Activated CD8-positive, alpha-beta T cell treated with anti-CD3 and anti-CD28 coated beads for 36 hours (primary cell): ENCODE measurements at regions not wholly inside any gene's neighbourhood (a gene's known extent, or its start where the extent isn't known, plus 50 kb on each side); places are given as distances from the start of the nearest gene placed in this dataset.

Experiments used
- ATAC-seq: fragments of 200-7000 bp; cut with Tn5 transposase; one replicate; pipeline ENCODE4 v1.10.0; 2021; ENCODE audit warnings: mild to moderate bottlenecking, moderate library complexity
- CTCF ChIA-PET: fragments of 350-600 bp; sonication (Branson Sonifier 250); formaldehyde crosslinking; loops from one replicate; lab custom pipeline; 2021; ENCODE audit warnings: antibody characterized with exemption; lab: Charles Lee
- POLR2A ChIA-PET: fragments of 350-600 bp; sonication (Branson Sonifier 250); formaldehyde crosslinking; loops from one replicate; lab custom pipeline; 2021; ENCODE audit warnings: antibody characterized with exemption; lab: Charles Lee
- DNase-seq: peaks from one replicate; pipeline ENCODE4 v3.0.0-alpha.2; 2020
- H3K27ac Mint-ChIP-seq: one replicate; pipeline ENCODE4 v1.8.0; 2021; ENCODE audit warnings: mild to moderate bottlenecking, mixed read lengths
- H3K27me3 Mint-ChIP-seq: one replicate; pipeline ENCODE4 v1.8.0; 2021; ENCODE audit warnings: mixed read lengths
- H3K36me3 Mint-ChIP-seq: one replicate; pipeline ENCODE4 v1.8.0; 2021; ENCODE audit warnings: low read depth, mixed read lengths
- H3K4me1 Mint-ChIP-seq: one replicate; pipeline ENCODE4 v1.8.0; 2021; ENCODE audit warnings: low read depth, mixed read lengths
- H3K4me3 Mint-ChIP-seq: one replicate; pipeline ENCODE4 v1.8.0; 2021; ENCODE audit warnings: mild to moderate bottlenecking, moderate library complexity, mixed read lengths
- H3K9me3 Mint-ChIP-seq: one replicate; pipeline ENCODE4 v1.8.0; 2021; ENCODE audit warnings: mixed read lengths
- intact Hi-C: fragments of 100-400 bp; cut with micrococcal nuclease; formaldehyde crosslinking; loops from one replicate; pipeline ENCODE4 v1.10.0; 2022
- TF ChIP-seq, protein P1 (sequence below): fragments of 200-600 bp; IDR thresholded peaks from one replicate; pipeline ENCODE4 v1.8.0; 2022; ENCODE audit warnings: antibody characterized with exemption, mild to moderate bottlenecking

DNA sequence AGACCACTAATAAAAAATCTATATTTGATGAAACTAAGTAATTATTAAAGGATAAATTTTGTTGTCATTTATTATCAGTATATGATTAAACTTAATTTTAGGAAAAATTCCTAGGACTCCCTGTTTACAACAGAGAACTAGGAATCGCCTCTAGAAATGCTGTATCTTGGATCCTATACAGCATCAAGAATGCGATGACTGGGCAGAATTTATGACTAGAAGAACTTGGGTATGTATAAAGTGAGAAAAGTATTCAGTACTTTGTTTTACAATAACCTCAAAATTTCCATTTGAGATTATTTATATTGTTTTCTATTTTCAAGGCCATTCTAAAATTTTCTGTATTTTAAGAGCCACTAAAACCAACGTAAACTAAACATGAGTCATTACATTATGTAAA, 82.3 kb upstream of the AGTR1 start:
- TF ChIP-seq, protein P1, sequence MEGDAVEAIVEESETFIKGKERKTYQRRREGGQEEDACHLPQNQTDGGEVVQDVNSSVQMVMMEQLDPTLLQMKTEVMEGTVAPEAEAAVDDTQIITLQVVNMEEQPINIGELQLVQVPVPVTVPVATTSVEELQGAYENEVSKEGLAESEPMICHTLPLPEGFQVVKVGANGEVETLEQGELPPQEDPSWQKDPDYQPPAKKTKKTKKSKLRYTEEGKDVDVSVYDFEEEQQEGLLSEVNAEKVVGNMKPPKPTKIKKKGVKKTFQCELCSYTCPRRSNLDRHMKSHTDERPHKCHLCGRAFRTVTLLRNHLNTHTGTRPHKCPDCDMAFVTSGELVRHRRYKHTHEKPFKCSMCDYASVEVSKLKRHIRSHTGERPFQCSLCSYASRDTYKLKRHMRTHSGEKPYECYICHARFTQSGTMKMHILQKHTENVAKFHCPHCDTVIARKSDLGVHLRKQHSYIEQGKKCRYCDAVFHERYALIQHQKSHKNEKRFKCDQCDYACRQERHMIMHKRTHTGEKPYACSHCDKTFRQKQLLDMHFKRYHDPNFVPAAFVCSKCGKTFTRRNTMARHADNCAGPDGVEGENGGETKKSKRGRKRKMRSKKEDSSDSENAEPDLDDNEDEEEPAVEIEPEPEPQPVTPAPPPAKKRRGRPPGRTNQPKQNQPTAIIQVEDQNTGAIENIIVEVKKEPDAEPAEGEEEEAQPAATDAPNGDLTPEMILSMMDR, result no peak
- Mint-ChIP-seq H3K9me3 (no peaks in the 10 kb centered on the region), H3K27ac (no peak overlapping the region), H3K4me1 (no peaks in the 10 kb centered on the region), H3K36me3 (no peaks in the 10 kb centered on the region), H3K4me3 (no peak overlapping the region), H3K27me3 (no peaks in the 10 kb centered on the region)
- POLR2A ChIA-PET, result no interaction called here
- CTCF ChIA-PET, result no interaction called here
- DNase-seq (no peak), ATAC-seq (no peak)
- intact Hi-C loops, result no loop called here

DNA sequence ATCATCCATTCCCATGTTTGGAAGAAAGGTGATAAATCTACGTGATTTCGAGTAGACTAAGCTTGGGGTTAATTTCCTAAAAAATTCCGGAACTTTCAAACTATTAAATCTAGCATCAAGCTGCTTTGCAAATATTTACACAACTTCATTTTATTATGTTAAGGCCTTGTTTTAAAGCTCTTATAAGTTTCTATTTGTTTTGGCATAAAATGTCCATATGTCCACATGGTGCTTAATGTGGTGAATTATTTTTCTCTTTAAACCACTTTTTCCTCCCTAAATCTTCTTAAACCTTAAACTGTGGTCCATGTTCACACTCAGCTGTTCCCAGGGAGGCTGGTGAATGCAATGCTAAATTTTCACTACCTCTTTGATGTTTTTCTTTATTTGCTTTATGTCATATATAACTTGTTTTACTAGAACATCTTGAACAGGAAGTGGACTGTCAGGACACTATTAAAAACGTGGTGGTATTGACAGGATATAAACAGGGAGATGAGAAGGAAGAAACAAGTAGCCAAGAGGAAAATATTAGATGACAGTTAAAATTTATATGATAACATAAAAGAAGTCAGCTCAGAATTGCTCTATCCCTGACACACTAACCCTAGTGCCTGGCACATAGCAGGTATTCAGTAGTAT, 72.5 kb upstream of the AGTR1 start:
- POLR2A ChIA-PET, result no interaction called here
- no peak overlapping the region for H3K27ac Mint-ChIP-seq
- no peaks in the 10 kb centered on the region for H3K27me3 Mint-ChIP-seq
- no peak for ATAC-seq
- H3K36me3 Mint-ChIP-seq, result no peaks in the 10 kb centered on the region
- no peak for DNase-seq
- intact Hi-C loops, result no loop called here
- H3K9me3 Mint-ChIP-seq, result peaks cover 11% of the 10 kb centered on the region
- TF ChIP-seq, protein P1, result no peak
- H3K4me1 Mint-ChIP-seq, result no peaks in the 10 kb centered on the region
- no peak overlapping the region for H3K4me3 Mint-ChIP-seq
- CTCF ChIA-PET, result no interaction called here

- Mint-ChIP-seq H3K27ac (no peak overlapping the region), H3K4me3 (no peak overlapping the region), H3K27me3 (no peaks in the 10 kb centered on the region), H3K9me3 (peaks cover 11% of the 10 kb centered on the region), H3K4me1 (no peaks in the 10 kb centered on the region), H3K36me3 (no peaks in the 10 kb centered on the region)
- DNase-seq (no peak), ATAC-seq (no peak)
- TF ChIP-seq, protein P1, result no peak
- intact Hi-C loops, result no loop called here
- CTCF ChIA-PET, result no interaction called here
- POLR2A ChIA-PET, result no interaction called here
Observed at GRCh38 chr3:148625991-148626390, 71.7 kb upstream of the AGTR1 start.

DNA sequence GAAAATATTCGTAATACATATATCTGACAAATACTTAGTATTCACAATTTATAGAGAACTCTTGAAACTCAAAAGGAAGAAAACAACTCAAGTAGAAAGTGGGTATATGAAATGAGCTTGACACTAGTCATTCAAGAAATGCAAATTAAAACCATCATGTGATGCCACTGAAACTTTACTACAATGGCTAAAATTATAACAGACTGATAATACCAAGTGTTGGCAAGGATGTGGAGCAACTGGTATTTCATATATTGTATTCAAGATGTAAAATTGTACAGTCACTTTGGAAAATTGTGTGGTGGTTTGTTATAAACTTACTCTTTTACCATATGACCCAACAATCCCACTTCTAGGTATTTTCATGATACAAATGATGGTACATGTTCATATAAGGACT, 68.7 kb upstream of the AGTR1 start:
- H3K4me3 Mint-ChIP-seq, result no peak overlapping the region
- TF ChIP-seq, protein P1, result no peak
- no peaks in the 10 kb centered on the region for H3K4me1 Mint-ChIP-seq
- no peaks in the 10 kb centered on the region for H3K36me3 Mint-ChIP-seq
- POLR2A ChIA-PET, result no interaction called here
- CTCF ChIA-PET, result no interaction called here
- ATAC-seq (no peak), DNase-seq (no peak)
- peaks cover 14% of the 10 kb centered on the region for H3K9me3 Mint-ChIP-seq
- H3K27ac Mint-ChIP-seq, result no peak overlapping the region
- H3K27me3 Mint-ChIP-seq, result no peaks in the 10 kb centered on the region
- intact Hi-C loops, result no loop called here

DNA sequence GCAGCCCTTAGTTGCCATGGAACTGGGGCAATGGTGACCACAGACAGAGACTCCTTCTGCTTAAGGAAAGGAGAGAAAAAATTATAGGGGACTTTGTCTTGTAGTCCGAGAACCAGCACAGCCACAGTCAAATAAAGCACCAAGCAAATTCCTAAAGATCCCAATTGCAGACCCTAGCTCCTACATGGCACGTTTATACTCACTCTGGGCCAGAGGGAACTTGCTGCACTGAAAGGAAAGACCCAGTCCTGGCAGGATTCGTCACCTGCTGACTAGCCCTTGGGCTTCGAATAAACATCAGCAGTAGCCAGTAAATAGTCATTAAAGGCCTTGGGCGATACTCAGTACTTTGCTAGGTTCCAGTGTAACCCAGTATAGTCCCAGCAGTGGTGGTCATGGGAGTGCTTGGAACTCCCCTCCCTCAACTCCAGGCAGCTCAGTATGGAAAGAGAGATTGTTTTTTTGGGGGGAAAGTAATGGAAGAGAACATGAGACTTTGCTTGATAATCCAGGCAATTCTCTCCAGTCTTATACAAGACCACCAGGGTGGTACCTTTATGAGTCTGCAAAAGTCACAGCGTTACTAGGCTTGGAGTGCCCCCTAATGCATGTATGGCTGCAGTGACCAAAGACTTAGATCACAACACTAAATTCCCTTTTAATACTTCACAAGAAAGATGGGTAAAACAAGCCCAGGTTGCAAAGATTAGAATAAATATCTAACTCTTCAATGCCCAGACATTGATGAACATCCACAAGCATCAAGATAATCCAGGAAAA, 66.4 kb upstream of the AGTR1 start:
- no peaks in the 10 kb centered on the region for H3K27me3 Mint-ChIP-seq
- CTCF ChIA-PET, result no interaction called here
- ATAC-seq, result no peak

More for the DNA sequence above, 66.4 kb upstream of the AGTR1 start:
- intact Hi-C loops, result no loop called here
- Mint-ChIP-seq H3K27ac (no peak overlapping the region), H3K9me3 (peaks cover 17% of the 10 kb centered on the region), H3K36me3 (no peaks in the 10 kb centered on the region), H3K4me1 (no peaks in the 10 kb centered on the region), H3K4me3 (no peak overlapping the region)
- POLR2A ChIA-PET, result no interaction called here
- DNase-seq, result no peak
- TF ChIP-seq, protein P1, result no peak
